ENCODE measurements at regions not wholly inside any gene's neighbourhood (a gene's known extent, or its start where the extent isn't known, plus 50 kb on each side); places are given as distances from the start of the nearest gene placed in this dataset.

DNA sequence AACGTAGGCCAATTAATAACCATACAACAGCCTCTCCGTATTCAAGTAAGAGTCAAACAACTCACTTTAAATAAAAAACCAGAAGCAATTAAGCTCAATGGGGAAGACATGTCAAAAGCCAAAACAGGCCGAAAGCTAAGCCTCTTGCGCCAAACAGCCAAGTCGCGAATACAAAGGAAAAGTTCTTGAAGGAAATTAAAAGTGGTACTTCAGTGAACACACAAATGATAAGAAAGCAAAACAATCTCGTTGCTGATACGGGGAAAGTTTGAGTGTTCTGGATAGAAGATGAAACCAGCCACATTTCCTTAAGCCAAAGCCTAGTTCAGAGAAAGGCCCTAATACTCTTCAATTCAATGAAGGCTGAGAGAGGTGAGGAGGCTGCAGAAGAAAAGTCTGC is 53.4 kb downstream of the SIPA1L2 start:
- WGBS, 2 experiments (ENCODE audit: extremely low coverage in 1 of 2, insufficient coverage in 1 of 2, insufficient read length in 1 of 2, insufficient replicate concordance in 2 of 2, low coverage in 1 of 2, low lambda C conversion rate in 2 of 2, missing lambda C conversion rate in 1 of 2): 75% methylated on average over 8 of the region's 8 CpGs; no CpG with 5 or more reads in 1 of the 2 experiments
- FAIRE-seq: no peak

More for the DNA sequence above, 53.4 kb downstream of the SIPA1L2 start:
- no peak overlapping the region for H3K4ac ChIP-seq (replicated peaks; ENCODE audit: insufficient read length, low read depth, low read length)
- no peak overlapping the region for H4K91ac ChIP-seq (replicated peaks; ENCODE audit: insufficient read length, low read length)
- H2BK15ac ChIP-seq (ENCODE audit: low read length): no peak overlapping the region
- no peak overlapping the region for H3K56ac ChIP-seq (replicated peaks; ENCODE audit: insufficient read length, low read depth, low read length)
- no peak for DNase-seq (ENCODE audit: low read depth in 1 of 2, low spot score in 2 of 2)
- H3K79me2 ChIP-seq (ENCODE audit: control insufficient read depth in 1 of 2, insufficient read depth in 2 of 2, low read length in 2 of 2): no peaks in the 10 kb centered on the region
- no peak overlapping the region for H2BK5ac ChIP-seq (ENCODE audit: low read depth, low read length)
- no peak overlapping the region for H3K4me2 ChIP-seq (ENCODE audit: insufficient read depth in 1 of 2, low read depth in 2 of 2, low read length in 2 of 2)
- H3K14ac ChIP-seq (ENCODE audit: insufficient read length): no peak overlapping the region
- H4K8ac ChIP-seq (ENCODE audit: extremely low read depth, insufficient read depth, low read length): no peak overlapping the region
- no peak overlapping the region for H3K4me3 ChIP-seq (ENCODE audit: extremely low read depth in 1 of 4, insufficient read depth in 2 of 4, low read depth in 3 of 4, low read length in 4 of 4)
- no peak overlapping the region for H4K5ac ChIP-seq (ENCODE audit: insufficient read length, low read depth, low read length)
- no peak overlapping the region for H2BK20ac ChIP-seq (ENCODE audit: low read length)
- ChIA-PET CTCF (ENCODE audit: partially characterized antibody) (no interaction called here), POLR2A (ENCODE audit: partially characterized antibody) (no interaction called here)
- TF ChIP-seq SP1 (IDR thresholded peaks at IDR 0.05; ENCODE audit: low read depth, low read length) (no peak), YY1 (IDR thresholded peaks at IDR 0.05; ENCODE audit: low read depth, low read length) (no peak), CHD1 (IDR thresholded peaks at IDR 0.05; ENCODE audit: low read depth, low read length) (no peak), CBX8 (IDR thresholded peaks at IDR 0.05; ENCODE audit: borderline replicate concordance, low read depth, low read length) (no peak), GTF2F1 (IDR thresholded peaks at IDR 0.05; ENCODE audit: borderline replicate concordance, low read depth, low read length) (no peak), SUZ12 (IDR thresholded peaks at IDR 0.05; ENCODE audit: low read length) (no peak)
- H3K23me2 ChIP-seq (ENCODE audit: low read depth, low read length): no peaks in the 10 kb centered on the region
- no peaks in the 10 kb centered on the region for H3K79me1 ChIP-seq (ENCODE audit: low read depth, low read length)
- H3K9ac ChIP-seq (replicated peaks in 1 of 4; ENCODE audit: extremely low read depth in 1 of 4, low read depth in 3 of 4, low read length in 3 of 4): no peak overlapping the region; a peak in 1 of 7 replicates
- no peak overlapping the region for H3K18ac ChIP-seq (ENCODE audit: extremely low read depth, low read length)
- no peaks in the 10 kb centered on the region for H3K27me3 ChIP-seq (replicated peaks in 1 of 4; ENCODE audit: control insufficient read depth in 3 of 4, extremely low read depth in 1 of 4, insufficient read depth in 3 of 4, low read length in 3 of 4)
- H2BK12ac ChIP-seq (ENCODE audit: low read depth, low read length): no peak overlapping the region
- H3K36me3 ChIP-seq (ENCODE audit: control insufficient read depth in 2 of 4, insufficient read depth in 4 of 4, low read length in 3 of 4): no peaks in the 10 kb centered on the region
- no peak overlapping the region for H2BK120ac ChIP-seq (replicated peaks; ENCODE audit: low read depth, low read length)
- no peak overlapping the region for H3K27ac ChIP-seq (ENCODE audit: low read depth, low read length)
- H2AFZ ChIP-seq (ENCODE audit: low read length): no peak overlapping the region
- peaks cover 2 to 14% (median 5%) of the 10 kb centered on the region in 4 experiments; a peak in 6 of 7 replicates for H3K4me1 ChIP-seq (replicated peaks in 1 of 4; ENCODE audit: control insufficient read depth in 3 of 4, insufficient read depth in 4 of 4, low read length in 3 of 4)
- H4K20me1 ChIP-seq (replicated peaks in 1 of 2; ENCODE audit: control insufficient read depth in 1 of 2, insufficient read depth in 2 of 2, low read length in 2 of 2): no peaks in the 10 kb centered on the region
- no peak overlapping the region for H3K23ac ChIP-seq (ENCODE audit: insufficient read length)
- H2AK5ac ChIP-seq (ENCODE audit: low read depth, low read length): no peak overlapping the region
- no peaks in the 10 kb centered on the region for H3K9me3 ChIP-seq (ENCODE audit: insufficient read depth in 2 of 2, low read depth in 1 of 2, low read length in 1 of 2)

All from H1 (cell line).